ENCODE measurements at regions not wholly inside any gene's neighbourhood (a gene's known extent, or its start where the extent isn't known, plus 50 kb on each side); places are given as distances from the start of the nearest gene placed in this dataset.

- FAIRE-seq, result no peak
Observed at GRCh38 chr13:38520041-38520440, 166.8 kb upstream of the FREM2 start.

DNA sequence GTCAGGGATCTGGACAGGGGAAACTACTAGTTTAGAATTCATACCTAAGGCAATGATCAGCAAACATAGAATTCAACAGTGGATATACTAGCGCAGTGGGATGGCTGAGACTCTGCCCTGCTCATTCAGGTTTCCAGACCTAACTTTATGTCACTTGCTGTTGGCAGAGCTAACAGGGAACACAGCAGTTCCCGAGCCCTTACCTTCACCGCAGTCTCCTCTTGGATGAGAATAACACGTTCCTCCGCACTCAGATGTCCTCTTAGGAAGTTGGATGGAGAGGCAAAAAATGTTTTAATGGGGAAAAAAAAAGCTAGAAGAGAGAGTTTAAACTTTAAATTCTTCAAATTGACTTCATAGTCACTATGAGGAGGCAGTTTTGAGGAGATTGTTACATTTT is 159.7 kb upstream of the FREM2 start:
- FAIRE-seq, result no peak

DNA sequence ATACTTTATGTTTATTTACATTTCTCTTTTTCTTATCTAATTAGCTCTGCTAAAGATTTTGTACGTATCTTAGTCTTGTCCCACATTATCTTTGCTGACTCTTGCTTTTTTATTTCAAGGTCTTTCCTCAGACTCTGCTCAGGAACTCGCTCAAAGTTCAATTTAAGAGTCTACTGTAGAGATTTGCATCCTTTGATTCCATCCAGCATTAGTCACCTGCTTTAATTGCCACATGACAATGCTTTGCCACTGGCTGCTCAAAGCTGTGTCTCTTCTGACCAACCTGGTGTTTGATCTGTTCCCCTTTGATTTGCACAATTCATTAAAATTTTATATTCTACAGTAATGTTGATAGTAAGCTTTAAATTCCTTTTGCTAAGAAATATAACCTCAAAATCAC is 157.9 kb upstream of the FREM2 start:
- no peak for FAIRE-seq

DNA sequence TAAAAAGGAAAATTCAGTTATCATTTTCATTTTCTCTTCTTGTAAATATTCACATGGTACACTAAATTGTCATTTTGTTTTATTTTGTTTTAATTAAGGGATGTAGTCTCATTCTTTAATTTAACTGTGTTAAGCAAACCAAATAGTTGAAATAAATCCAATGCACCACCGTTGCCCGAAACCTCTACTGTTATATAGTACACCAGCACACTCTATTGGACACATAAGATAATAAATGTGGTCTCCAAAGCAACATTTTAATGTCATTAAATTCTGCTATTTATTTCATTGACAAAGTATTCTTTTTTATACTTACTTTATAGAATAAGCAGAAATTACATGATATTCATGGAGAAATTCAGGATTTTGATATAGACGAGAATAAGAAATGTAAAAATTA is 156.4 kb upstream of the FREM2 start:
- peak; percentile 61 for FAIRE-seq

DNA sequence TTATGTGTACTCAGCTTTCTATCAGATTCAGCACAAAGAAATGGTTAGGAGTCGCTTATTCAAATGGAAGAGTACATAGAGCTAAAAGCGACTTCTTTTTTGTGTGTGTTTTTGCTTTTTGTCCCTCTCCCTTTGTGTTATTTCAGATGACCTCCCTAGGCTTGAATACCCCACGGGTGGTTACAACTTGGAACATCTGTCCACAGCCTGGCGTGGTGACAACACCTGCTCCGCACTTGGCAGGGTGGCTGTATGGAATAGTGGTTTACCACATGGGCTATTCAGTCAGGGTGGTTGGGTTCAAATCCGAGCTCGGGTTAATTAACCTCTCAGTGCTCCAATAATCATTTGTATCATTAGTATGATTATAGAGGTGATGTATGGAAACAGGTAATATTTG is 151.6 kb upstream of the FREM2 start:
- FAIRE-seq, result no peak

GRCh38 chr13:38537051-38537450 is 149.8 kb upstream of the FREM2 start:
- FAIRE-seq, result no peak

GRCh38 chr13:38538422-38538821 is 148.5 kb upstream of the FREM2 start:
- FAIRE-seq, result no peak

DNA sequence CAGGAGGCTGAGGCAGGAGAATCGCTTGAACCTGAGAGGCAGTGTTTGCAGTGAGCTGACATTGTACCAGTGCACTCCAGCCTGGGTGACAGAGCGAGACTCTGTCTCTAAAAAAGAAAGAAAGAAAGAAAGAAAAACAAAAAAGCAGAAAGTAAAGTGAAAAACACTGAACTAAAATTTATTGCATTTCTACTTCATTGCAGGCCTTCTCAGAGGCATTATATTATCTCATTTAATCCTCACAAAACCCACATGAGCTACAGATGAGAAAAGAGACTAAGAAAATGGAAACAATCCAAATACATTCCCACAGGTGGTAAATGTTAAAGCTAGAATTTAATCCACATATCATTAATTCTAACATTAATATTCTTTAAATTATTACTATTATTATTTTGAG is 147.2 kb upstream of the FREM2 start:
- FAIRE-seq, result no peak

- FAIRE-seq, result no peak
Observed at GRCh38 chr13:38542601-38543000, 144.3 kb upstream of the FREM2 start.

GRCh38 chr13:38543561-38543960 is 143.3 kb upstream of the FREM2 start:
- FAIRE-seq, result no peak

GRCh38 chr13:38563739-38564138 is 123.1 kb upstream of the FREM2 start:
- no peak for FAIRE-seq

- no peak for FAIRE-seq
Observed at GRCh38 chr13:38564256-38565150, 122.4 kb upstream of the FREM2 start.

GRCh38 chr13:38566023-38566422 is 120.9 kb upstream of the FREM2 start:
- FAIRE-seq, result no peak

GRCh38 chr13:38566519-38566918 is 120.4 kb upstream of the FREM2 start:
- FAIRE-seq, result no peak

DNA sequence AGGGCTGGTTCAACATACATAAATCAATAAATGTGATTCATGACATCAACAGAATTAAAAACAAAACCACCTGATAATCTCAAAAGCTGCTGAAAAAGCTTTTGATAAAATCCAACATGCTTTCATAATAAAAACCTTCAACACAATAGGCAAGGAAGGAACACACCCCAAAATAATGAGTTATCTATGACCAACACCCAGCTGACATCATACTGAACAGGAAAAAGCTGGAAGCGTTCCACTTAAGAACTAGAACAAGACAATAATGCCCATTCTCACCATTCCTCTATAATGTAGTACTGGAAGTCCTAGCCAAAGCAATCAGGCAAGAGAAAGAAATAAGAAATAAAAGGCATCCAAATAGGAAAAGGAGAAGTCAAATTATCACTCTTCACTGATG is 116.2 kb upstream of the FREM2 start:
- no peak for FAIRE-seq

- FAIRE-seq, result no peak
Observed at GRCh38 chr13:38575427-38575826, 111.5 kb upstream of the FREM2 start.

DNA sequence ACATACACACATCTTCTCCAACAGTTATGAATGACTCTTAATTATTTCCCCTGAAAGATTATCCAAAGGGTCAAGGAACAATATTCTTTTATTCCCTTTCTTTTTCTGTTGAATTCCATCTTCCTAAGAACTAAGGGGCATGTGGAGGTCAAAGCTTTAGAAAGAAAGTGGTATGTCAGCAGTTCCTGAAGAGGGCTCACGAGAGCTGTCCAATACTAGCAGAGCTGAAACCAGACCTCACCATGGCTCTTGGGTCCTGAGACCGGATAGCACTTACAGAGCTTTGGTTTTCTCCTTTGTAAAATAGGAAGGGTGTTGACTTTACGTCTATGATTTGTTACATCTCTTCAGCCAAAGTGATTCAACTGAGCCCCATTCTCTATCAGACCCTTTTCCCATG is 109.8 kb upstream of the FREM2 start:
- no peak for FAIRE-seq

GRCh38 chr13:38582133-38582532 is 104.7 kb upstream of the FREM2 start:
- FAIRE-seq, result peak; percentile 74

DNA sequence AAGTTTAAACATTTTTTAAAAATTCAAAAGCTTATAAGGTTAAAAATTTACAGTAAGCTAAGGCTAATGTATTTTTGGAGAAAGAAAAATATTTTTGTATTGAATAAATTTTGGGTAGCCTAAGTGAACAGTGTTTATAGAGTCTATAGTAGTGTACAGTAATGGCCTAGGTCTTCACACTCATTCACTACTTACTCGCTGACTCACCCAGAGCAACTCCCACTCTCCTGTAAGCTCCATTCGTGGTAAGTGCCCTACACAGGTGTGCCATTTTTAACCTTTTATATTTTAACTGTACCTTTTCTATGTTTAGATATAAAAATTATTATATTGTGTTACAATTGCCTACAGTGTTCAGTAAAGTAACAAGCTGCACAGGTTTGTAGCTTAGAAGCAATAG is 96.6 kb upstream of the FREM2 start:
- FAIRE-seq, result no peak

- FAIRE-seq, result no peak
Observed at GRCh38 chr13:38590796-38591507, 95.9 kb upstream of the FREM2 start.

GRCh38 chr13:38602266-38602665 is 84.6 kb upstream of the FREM2 start:
- no peak for FAIRE-seq

DNA sequence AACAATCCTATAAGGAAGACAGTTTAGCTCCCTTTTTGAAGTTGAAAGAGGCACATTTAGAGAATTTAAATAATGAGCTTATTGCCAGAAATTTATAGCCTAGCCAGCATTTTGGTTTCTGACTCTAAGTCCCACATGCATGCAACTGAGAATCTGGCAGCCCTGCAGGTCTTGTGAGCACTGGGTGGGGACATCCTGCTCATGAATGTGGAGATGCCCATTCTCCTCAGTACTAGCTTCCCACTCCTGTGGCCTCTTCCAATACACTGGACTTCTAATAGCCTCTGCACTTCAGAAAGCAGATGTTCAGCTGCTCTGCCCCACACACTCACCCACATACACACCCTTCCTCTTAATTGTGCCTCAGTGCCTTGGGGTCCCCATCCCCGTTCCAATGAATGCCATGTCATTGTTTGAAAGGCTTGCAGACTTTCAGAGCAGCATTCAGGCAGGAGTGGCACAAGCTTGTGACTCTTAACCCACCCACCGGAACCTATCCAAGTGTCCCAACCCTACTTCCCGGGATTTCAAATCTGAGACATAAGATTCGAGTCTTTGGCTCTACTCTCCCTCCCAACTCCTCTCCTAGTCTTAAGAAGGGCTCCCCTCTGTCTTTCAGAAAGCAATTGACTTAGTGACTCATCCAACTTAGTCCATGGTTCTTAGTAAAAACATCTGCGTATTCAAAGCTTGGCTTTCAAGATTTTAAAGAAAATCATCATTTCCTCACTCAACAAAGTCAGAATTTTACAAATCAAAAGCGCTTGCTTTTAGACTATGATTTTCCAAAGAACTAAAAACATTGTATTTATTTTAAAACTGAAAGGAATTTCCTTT is 80.0 kb upstream of the FREM2 start:
- no peak for FAIRE-seq

- no peak for FAIRE-seq
Observed at GRCh38 chr13:38617936-38618335, 68.9 kb upstream of the FREM2 start.
